ENCODE measurements at regions not wholly inside any gene's neighbourhood (a gene's known extent, or its start where the extent isn't known, plus 50 kb on each side); places are given as distances from the start of the nearest gene placed in this dataset.
A peak's percentile ranks its signal among the peaks of the same experiment; 100 is the strongest.

- ATAC-seq: peak; percentile 22
- POLR2A ChIA-PET: interaction anchor here (1.1 to 2.5 kb wide), 3 partner anchors 16 to 76 kb away, joined by 3 to 14 read pairs (median 3); no protein-coding TSS in a partner anchor
- CTCF ChIA-PET: interaction anchor here (0.8 to 6.8 kb wide), 9 partner anchors 8 to 58 kb away, joined by 3 to 81 read pairs (median 3); no protein-coding TSS in a partner anchor
- DNase-seq (ENCODE audit: low spot score): peak; percentile 59
- Mint-ChIP-seq H3K9me3 (no peaks in the 10 kb centered on the region), H3K27me3 (ENCODE audit: low read depth) (no peaks in the 10 kb centered on the region), H3K27ac (peak overlapping the region; percentile 83; the same call in 1 of the 2 replicates), H3K36me3 (no peaks in the 10 kb centered on the region), H3K4me3 (peak overlapping the region; percentile 84), H3K4me1 (peaks cover 64% of the 10 kb centered on the region)
- TF ChIP-seq GABPB1 (CRISPR knock-in tag; IDR thresholded peaks at IDR 0.05) (peak; percentile 48; the same call in 1 of the 2 replicates), ZNF396 (CRISPR knock-in tag; IDR thresholded peaks at IDR 0.05; ENCODE audit: borderline replicate concordance) (no peak)
Measured at GRCh38 chr17:77449908-77450741, 309.4 kb downstream of the SEC14L1 start.

GRCh38 chr17:77450742-77451244, 310.0 kb downstream of the SEC14L1 start:
- CTCF ChIA-PET: interaction anchor here (1.2 to 6.8 kb wide), 7 partner anchors 15 to 41 kb away, joined by 3 to 81 read pairs (median 4); no protein-coding TSS in a partner anchor
- peaks cover 69% of the 10 kb centered on the region for H3K4me1 Mint-ChIP-seq
- no peaks in the 10 kb centered on the region for H3K36me3 Mint-ChIP-seq
- ATAC-seq (peak; percentile 2; the same call in 1 of the 2 replicates), DNase-seq (ENCODE audit: low spot score) (no peak)
- TF ChIP-seq SP1 (CRISPR knock-in tag; conservative IDR thresholded peaks at IDR 0.05) (no peak), MLX (CRISPR knock-in tag; IDR thresholded peaks at IDR 0.05) (peak; percentile 75; the same call in 1 of the 2 replicates), GABPB1 (CRISPR knock-in tag; IDR thresholded peaks at IDR 0.05) (peak; percentile 9; the same call in 1 of the 2 replicates)
- no peaks in the 10 kb centered on the region for H3K27me3 Mint-ChIP-seq (ENCODE audit: low read depth)
- H3K4me3 Mint-ChIP-seq: peak overlapping the region; percentile 84
- no peaks in the 10 kb centered on the region for H3K9me3 Mint-ChIP-seq
- peak overlapping the region; percentile 83 for H3K27ac Mint-ChIP-seq
- POLR2A ChIA-PET: interaction anchor here (2.5 kb wide), 1 partner anchor 15 kb away, joined by 14 read pairs; no protein-coding TSS in a partner anchor

- peak; percentile 80 for ATAC-seq
- peak; percentile 84 for DNase-seq (ENCODE audit: low spot score)
- Mint-ChIP-seq H3K9me3 (no peaks in the 10 kb centered on the region), H3K4me1 (peaks cover 69% of the 10 kb centered on the region), H3K4me3 (peak overlapping the region; percentile 84), H3K27me3 (ENCODE audit: low read depth) (no peaks in the 10 kb centered on the region), H3K36me3 (no peaks in the 10 kb centered on the region), H3K27ac (peak overlapping the region; percentile 83)
- POLR2A ChIA-PET: interaction anchor here (0.6 to 2.5 kb wide), 4 partner anchors 15 to 55 kb away, joined by 3 to 14 read pairs (median 3); no protein-coding TSS in a partner anchor
- CTCF ChIA-PET: interaction anchor here (0.6 to 6.8 kb wide), 10 partner anchors 15 to 852 kb away, joined by 3 to 81 read pairs (median 4); no protein-coding TSS in a partner anchor
- TF ChIP-seq ZNF423 (CRISPR knock-in tag; IDR thresholded peaks at IDR 0.05) (0 out of 2 replicates have a peak, but pooled peaks have one; percentile 17), E2F5 (CRISPR knock-in tag; IDR thresholded peaks at IDR 0.05) (0 out of 2 replicates have a peak, but pooled peaks have one; percentile 61), ZNF281 (CRISPR knock-in tag; IDR thresholded peaks at IDR 0.05) (no peak), FOXK1 (CRISPR knock-in tag; IDR thresholded peaks at IDR 0.05) (peak; percentile 75; the same call in 1 of the 2 replicates), FOXP1 (CRISPR knock-in tag; IDR thresholded peaks at IDR 0.05; ENCODE audit: borderline replicate concordance) (peak; percentile 20; the same call in 1 of the 2 replicates), TP53 (CRISPR knock-in tag; IDR thresholded peaks at IDR 0.05) (0 out of 2 replicates have a peak, but pooled peaks have one; percentile 38), NFE2L1 (CRISPR knock-in tag; IDR thresholded peaks at IDR 0.05) (0 out of 2 replicates have a peak, but pooled peaks have one; percentile 48), ATF6 (CRISPR knock-in tag; IDR thresholded peaks at IDR 0.05) (no peak), SP1 (CRISPR knock-in tag; conservative IDR thresholded peaks at IDR 0.05) (peak; percentile 85), ZNF232 (CRISPR knock-in tag; IDR thresholded peaks at IDR 0.05) (0 out of 2 replicates have a peak, but pooled peaks have one; percentile 45), ETV6 (CRISPR knock-in tag; IDR thresholded peaks at IDR 0.05) (peak; percentile 82; the same call in 1 of the 2 replicates), RELA (CRISPR knock-in tag; IDR thresholded peaks at IDR 0.05; ENCODE audit: borderline replicate concordance) (0 out of 2 replicates have a peak, but pooled peaks have one; percentile 55), PREB (CRISPR knock-in tag; IDR thresholded peaks at IDR 0.05; ENCODE audit: borderline replicate concordance) (no peak), CREB1 (CRISPR knock-in tag; IDR thresholded peaks at IDR 0.05) (0 out of 2 replicates have a peak, but pooled peaks have one; percentile 30), USF1 (CRISPR knock-in tag; IDR thresholded peaks at IDR 0.05) (peak; percentile 95), GABPB1 (CRISPR knock-in tag; IDR thresholded peaks at IDR 0.05) (peak; percentile 60; the same call in 1 of the 2 replicates)
Measured at GRCh38 chr17:77451245-77451893, 310.6 kb downstream of the SEC14L1 start.

Data from WTC11 (cell line).